ENCODE measurements at regions not wholly inside any gene's neighbourhood (a gene's known extent, or its start where the extent isn't known, plus 50 kb on each side); places are given as distances from the start of the nearest gene placed in this dataset.

- no peak overlapping the region for H3K27ac ChIP-seq (ENCODE audit: low read length)
- no peaks in the 10 kb centered on the region for H3K36me3 ChIP-seq (ENCODE audit: low read depth, low read length)
- no peak overlapping the region for H3K4me3 ChIP-seq (ENCODE audit: low read length)
- no peak for TF ChIP-seq CTCF (conservative IDR thresholded peaks at IDR 0.05; ENCODE audit: low read depth, low read length)
- no peak for TF ChIP-seq EZH2phosphoT487 (IDR thresholded peaks at IDR 0.05; ENCODE audit: borderline replicate concordance, low read length)
- TF ChIP-seq EZH2 (IDR thresholded peaks at IDR 0.05; ENCODE audit: low read length, unreplicated experiment) = no peak
- ChIA-PET CTCF (no interaction called here), POLR2A (ENCODE audit: unreplicated experiment) (no interaction called here)
- no peaks in the 10 kb centered on the region for H3K79me2 ChIP-seq (ENCODE audit: low read length)
- no peaks in the 10 kb centered on the region for H3K9me3 ChIP-seq (ENCODE audit: low read length)
- no peaks in the 10 kb centered on the region for H4K20me1 ChIP-seq (ENCODE audit: low read length)
- no peaks in the 10 kb centered on the region for H3F3A ChIP-seq (ENCODE audit: low read length, unreplicated experiment)
- H3K9ac ChIP-seq (ENCODE audit: low read length) = no peak overlapping the region
- DNase-seq = no peak
- H3K4me2 ChIP-seq (ENCODE audit: low read length) = no peak overlapping the region
- no TSS peak for BruUV-seq (replicated peaks)
- no peaks in the 10 kb centered on the region for H3K27me3 ChIP-seq (ENCODE audit: low read length)
- intact Hi-C loops (cut with micrococcal nuclease) = no loop called here
- H3K9me2 ChIP-seq (replicated peaks; ENCODE audit: low read length) = no peaks in the 10 kb centered on the region
- ATAC-seq = no peak
- no peaks in the 10 kb centered on the region for H3K4me1 ChIP-seq (ENCODE audit: insufficient read depth, low read length)
- H2AFZ ChIP-seq (ENCODE audit: low read length) = no peak overlapping the region
These were observed 88.4 kb upstream of the PLSCR4 start for GRCh38 chr3:146339349-146339748.

- ATAC-seq (no peak), DNase-seq (no peak)
- H3K27ac ChIP-seq (ENCODE audit: low read length) = no peak overlapping the region
- H3K9me3 ChIP-seq (ENCODE audit: low read length) = no peaks in the 10 kb centered on the region
- H4K20me1 ChIP-seq (ENCODE audit: low read length) = no peaks in the 10 kb centered on the region
- no peaks in the 10 kb centered on the region for H3K27me3 ChIP-seq (ENCODE audit: low read length)
- BruUV-seq (replicated peaks) = no TSS peak
- no peaks in the 10 kb centered on the region for H3K9me2 ChIP-seq (replicated peaks; ENCODE audit: low read length)
- POLR2A ChIA-PET (ENCODE audit: unreplicated experiment) = no interaction called here
- H3K9ac ChIP-seq (ENCODE audit: low read length) = no peak overlapping the region
- H3K4me2 ChIP-seq (ENCODE audit: low read length) = no peak overlapping the region
- TF ChIP-seq EZH2phosphoT487 (IDR thresholded peaks at IDR 0.05; ENCODE audit: borderline replicate concordance, low read length) = no peak
- no peak overlapping the region for H3K4me3 ChIP-seq (ENCODE audit: low read length)
- H3K4me1 ChIP-seq (ENCODE audit: insufficient read depth, low read length) = no peaks in the 10 kb centered on the region
- no peaks in the 10 kb centered on the region for H3F3A ChIP-seq (ENCODE audit: low read length, unreplicated experiment)
- H3K36me3 ChIP-seq (ENCODE audit: low read depth, low read length) = no peaks in the 10 kb centered on the region
- intact Hi-C loops (cut with micrococcal nuclease) = no loop called here
- no peaks in the 10 kb centered on the region for H3K79me2 ChIP-seq (ENCODE audit: low read length)
- H2AFZ ChIP-seq (ENCODE audit: low read length) = no peak overlapping the region
- CTCF ChIA-PET = no interaction called here
These were observed 87.1 kb upstream of the PLSCR4 start for GRCh38 chr3:146337991-146338390.

GRCh38 chr3:146335386-146335785, 84.5 kb upstream of the PLSCR4 start:
- H4K20me1 ChIP-seq (ENCODE audit: low read length) = no peaks in the 10 kb centered on the region
- H3K27ac ChIP-seq (ENCODE audit: low read length) = no peak overlapping the region
- no peak overlapping the region for H3K4me2 ChIP-seq (ENCODE audit: low read length)
- intact Hi-C loops (cut with micrococcal nuclease) = no loop called here
- H3K9me3 ChIP-seq (ENCODE audit: low read length) = no peaks in the 10 kb centered on the region
- H3K79me2 ChIP-seq (ENCODE audit: low read length) = no peaks in the 10 kb centered on the region
- H2AFZ ChIP-seq (ENCODE audit: low read length) = no peak overlapping the region
- ChIA-PET CTCF (no interaction called here), POLR2A (ENCODE audit: unreplicated experiment) (no interaction called here)
- ATAC-seq = no peak
- BruUV-seq (replicated peaks) = no TSS peak
- H3K36me3 ChIP-seq (ENCODE audit: low read depth, low read length) = no peaks in the 10 kb centered on the region
- no peaks in the 10 kb centered on the region for H3K9me2 ChIP-seq (replicated peaks; ENCODE audit: low read length)
- no peaks in the 10 kb centered on the region for H3F3A ChIP-seq (ENCODE audit: low read length, unreplicated experiment)
- H3K27me3 ChIP-seq (ENCODE audit: low read length) = no peaks in the 10 kb centered on the region
- H3K4me1 ChIP-seq (ENCODE audit: insufficient read depth, low read length) = no peaks in the 10 kb centered on the region
- no peak for TF ChIP-seq EZH2 (IDR thresholded peaks at IDR 0.05; ENCODE audit: low read length, unreplicated experiment)
- TF ChIP-seq EZH2phosphoT487 (IDR thresholded peaks at IDR 0.05; ENCODE audit: borderline replicate concordance, low read length) = no peak
- no peak for TF ChIP-seq CTCF (conservative IDR thresholded peaks at IDR 0.05; ENCODE audit: low read depth, low read length)
- no peak for DNase-seq
- no peak overlapping the region for H3K4me3 ChIP-seq (ENCODE audit: low read length)
- no peak overlapping the region for H3K9ac ChIP-seq (ENCODE audit: low read length)

Measured in PC-3 (cell line).